Keratinocyte (primary cell): ENCODE measurements at regions not wholly inside any gene's neighbourhood (a gene's known extent, or its start where the extent isn't known, plus 50 kb on each side); places are given as distances from the start of the nearest gene placed in this dataset.

ENCODE experiments used
- DNase-seq: peaks from one replicate; pipeline ENCODE4 v3.0.0-alpha.2; 2011; ENCODE audit warnings: low read depth, missing footprints, low spot score
- FAIRE-seq: peaks from 2 replicates; lab custom pipeline; 2011; peaks lifted over from hg19 to GRCh38; lab: Jason Lieb, UNC
- H2AFZ ChIP-seq: 2 replicates; pipeline ENCODE4 v1.6.0; 2012; ENCODE audit warnings: low read length, control low read depth, inconsistent platforms; ENCODE audit not compliant: control insufficient read depth
- H3K27ac ChIP-seq: 2 replicates; pipeline ENCODE4 v1.5.1; 2011; ENCODE audit warnings: low read length; ENCODE audit not compliant: control insufficient read depth, insufficient read depth
- H3K27me3 ChIP-seq: 3 replicates; pipeline ENCODE4 v1.6.0; 2011; ENCODE audit warnings: low read length; ENCODE audit not compliant: control insufficient read depth, insufficient read depth; ENCODE audit errors: extremely low read depth
- H3K36me3 ChIP-seq, 2 experiments: 2 replicates in 1 of 2; 3 replicates in 1 of 2; pipeline ENCODE4 v1.5.1; 2011; ENCODE audit warnings: low read length in 2 of 2, mild to moderate bottlenecking in 1 of 2; ENCODE audit not compliant: control insufficient read depth in 2 of 2, insufficient read depth in 2 of 2; ENCODE audit errors: extremely low read depth in 1 of 2
- H3K4me1 ChIP-seq: 3 replicates; pipeline ENCODE4 v1.5.1; 2011; ENCODE audit warnings: low read length; ENCODE audit not compliant: control insufficient read depth, insufficient read depth; ENCODE audit errors: extremely low read depth
- H3K4me2 ChIP-seq: 3 replicates; pipeline ENCODE4 v1.6.0; 2011; ENCODE audit warnings: low read depth, low read length; ENCODE audit not compliant: control insufficient read depth, insufficient read depth; ENCODE audit errors: extremely low read depth
- H3K4me3 ChIP-seq, 3 experiments: fragments of 200-600 bp in 1 of 3; sonication (generic) in 1 of 3; 2 replicates in 2 of 3; 3 replicates in 1 of 3; pipeline ENCODE4 v1.5.1; 2011 to 2016; ENCODE audit warnings: low read length in 3 of 3, mild to moderate bottlenecking in 3 of 3, control low read depth in 2 of 3, inconsistent platforms in 1 of 3, low read depth in 1 of 3, mixed read lengths in 1 of 3, mixed run types in 1 of 3, moderate library complexity in 1 of 3; ENCODE audit not compliant: control insufficient read depth in 2 of 3, insufficient read depth in 2 of 3; ENCODE audit errors: extremely low read depth in 1 of 3
- H3K79me2 ChIP-seq: 2 replicates; pipeline ENCODE4 v1.6.0; 2012; ENCODE audit warnings: low read length; ENCODE audit not compliant: control insufficient read depth, insufficient read depth
- H3K9ac ChIP-seq: 3 replicates; pipeline ENCODE4 v1.6.0; 2011; ENCODE audit warnings: low read length; ENCODE audit not compliant: control insufficient read depth, insufficient read depth; ENCODE audit errors: extremely low read depth
- H3K9me1 ChIP-seq: 3 replicates; pipeline ENCODE4 v1.6.0; 2011; ENCODE audit warnings: low read length; ENCODE audit not compliant: control insufficient read depth, insufficient read depth; ENCODE audit errors: extremely low read depth
- H3K9me3 ChIP-seq: 2 replicates; pipeline ENCODE4 v1.5.1; 2012; ENCODE audit warnings: low read depth, low read length; ENCODE audit not compliant: control insufficient read depth
- H4K20me1 ChIP-seq: 3 replicates; pipeline ENCODE4 v1.6.0; 2011; ENCODE audit warnings: low read length; ENCODE audit not compliant: control insufficient read depth, insufficient read depth; ENCODE audit errors: extremely low read depth
- CTCF ChIP-seq, 3 experiments: IDR thresholded peaks in 1 of 3; conservative IDR thresholded peaks in 1 of 3; optimal IDR thresholded peaks in 1 of 3; 2 replicates in 2 of 3; 3 replicates in 1 of 3; pipeline versions ENCODE3 to v1.5.1; 2011; ENCODE audit warnings: low read length in 3 of 3, mild to moderate bottlenecking in 3 of 3, moderate library complexity in 2 of 3, control low read depth in 1 of 3, inconsistent platforms in 1 of 3; ENCODE audit not compliant: insufficient read depth in 2 of 3; ENCODE audit errors: extremely low read depth in 1 of 3
- EZH2 ChIP-seq: IDR thresholded peaks from one replicate; pipeline ENCODE4 v1.6.1; 2012; ENCODE audit warnings: inconsistent platforms, mild to moderate bottlenecking, low read length, moderate library complexity
- dilution Hi-C: fragments of 300-500 bp; cut with MboI; formaldehyde crosslinking; loops from one replicate; pipeline ENCODE4 v1.7.0; 2020; ENCODE audit warnings: low sequenced_read_pairs; ENCODE audit not compliant: extremely low pct_ligation_motif_present

GRCh38 chr4:54574500-54574899, 83.3 kb upstream of the KIT start:
- Histone ChIP-seq H3K27ac (no peak overlapping the region), H3K36me3 (no peaks in the 10 kb centered on the region), H2AFZ (no peak overlapping the region), H3K9ac (no peak overlapping the region), H3K4me1 (no peaks in the 10 kb centered on the region), H3K9me1 (no peaks in the 10 kb centered on the region), H3K4me2 (no peak overlapping the region), H4K20me1 (no peaks in the 10 kb centered on the region), H3K9me3 (no peaks in the 10 kb centered on the region), H3K79me2 (no peaks in the 10 kb centered on the region), H3K4me3 (no peak overlapping the region), H3K27me3 (no peaks in the 10 kb centered on the region)
- TF ChIP-seq EZH2: no peak
- TF ChIP-seq CTCF (optimal IDR thresholded peaks at IDR 0.05 in 1 of 3, IDR thresholded peaks at IDR 0.05 in 1 of 3, conservative IDR thresholded peaks at IDR 0.05 in 1 of 3; ENCODE audit: extremely low read depth in 1 of 3, insufficient read depth in 2 of 3, low read length in 3 of 3): no peak
- FAIRE-seq (no peak), DNase-seq (no peak)
- dilution Hi-C loops: no loop called here

GRCh38 chr4:54575919-54576318, 81.8 kb upstream of the KIT start:
- no peaks in the 10 kb centered on the region for H3K36me3 ChIP-seq
- no peaks in the 10 kb centered on the region for H4K20me1 ChIP-seq
- no peak overlapping the region for H3K9ac ChIP-seq
- H3K4me1 ChIP-seq: no peaks in the 10 kb centered on the region
- no peaks in the 10 kb centered on the region for H3K79me2 ChIP-seq
- no peaks in the 10 kb centered on the region for H3K9me3 ChIP-seq
- TF ChIP-seq EZH2 (no peak), CTCF (optimal IDR thresholded peaks at IDR 0.05 in 1 of 3, IDR thresholded peaks at IDR 0.05 in 1 of 3, conservative IDR thresholded peaks at IDR 0.05 in 1 of 3; ENCODE audit: extremely low read depth in 1 of 3, insufficient read depth in 2 of 3, low read length in 3 of 3) (no peak)
- dilution Hi-C loops: no loop called here
- no peak overlapping the region for H3K4me2 ChIP-seq
- H2AFZ ChIP-seq: no peak overlapping the region
- H3K9me1 ChIP-seq: no peaks in the 10 kb centered on the region
- no peaks in the 10 kb centered on the region for H3K27me3 ChIP-seq
- H3K27ac ChIP-seq: no peak overlapping the region
- FAIRE-seq: no peak
- DNase-seq: no peak
- no peak overlapping the region for H3K4me3 ChIP-seq
